DOHH2 (cell line): ENCODE measurements at regions not wholly inside any gene's neighbourhood (a gene's known extent, or its start where the extent isn't known, plus 50 kb on each side); places are given as distances from the start of the nearest gene placed in this dataset.
"Not testable (repeated sequence)": the region's sequence is repeated elsewhere in the genome, so short reads cannot be mapped to it uniquely, and the experiment has no call there.

Source experiments
- EZH2phosphoT487 ChIP-seq: fragments of 200-600 bp; sonication (generic); IDR thresholded peaks from 2 replicates; pipeline ENCODE4 v1.6.1; 2017; ENCODE audit warnings: borderline replicate concordance, mild to moderate bottlenecking, antibody characterized with exemption, low read length, moderate library complexity, mixed read lengths
- TF ChIP-seq, protein P1 (sequence below): fragments of 200-600 bp; sonication (generic); IDR thresholded peaks from one replicate; pipeline ENCODE4 v1.5.1; 2014; ENCODE audit warnings: antibody characterized with exemption, mild to moderate bottlenecking, low read depth, low read length; ENCODE audit not compliant: poor library complexity, severe bottlenecking

DNA sequence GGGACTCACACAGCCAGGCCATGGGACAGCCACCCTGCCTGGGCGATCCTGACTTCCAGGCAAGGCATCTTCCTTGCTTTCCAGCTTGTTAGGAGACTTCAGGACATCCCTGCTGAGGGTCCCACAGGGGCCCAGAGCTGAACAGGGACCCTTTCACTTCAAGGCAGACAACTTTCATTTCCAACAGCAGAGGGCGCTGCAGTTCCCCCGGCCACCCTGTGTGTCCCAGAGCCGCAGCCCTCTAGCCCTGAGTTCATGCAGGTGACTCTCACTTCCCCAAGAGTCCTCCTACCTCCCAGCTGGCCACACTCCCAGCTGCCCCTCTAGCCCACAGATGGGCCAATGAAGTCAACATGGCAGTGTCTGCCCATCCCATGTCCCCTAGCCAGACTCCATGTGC is 1556.0 kb downstream of the FOXD4L5 start:
- TF ChIP-seq EZH2phosphoT487: not testable (repeated sequence)
- TF ChIP-seq, protein P1, sequence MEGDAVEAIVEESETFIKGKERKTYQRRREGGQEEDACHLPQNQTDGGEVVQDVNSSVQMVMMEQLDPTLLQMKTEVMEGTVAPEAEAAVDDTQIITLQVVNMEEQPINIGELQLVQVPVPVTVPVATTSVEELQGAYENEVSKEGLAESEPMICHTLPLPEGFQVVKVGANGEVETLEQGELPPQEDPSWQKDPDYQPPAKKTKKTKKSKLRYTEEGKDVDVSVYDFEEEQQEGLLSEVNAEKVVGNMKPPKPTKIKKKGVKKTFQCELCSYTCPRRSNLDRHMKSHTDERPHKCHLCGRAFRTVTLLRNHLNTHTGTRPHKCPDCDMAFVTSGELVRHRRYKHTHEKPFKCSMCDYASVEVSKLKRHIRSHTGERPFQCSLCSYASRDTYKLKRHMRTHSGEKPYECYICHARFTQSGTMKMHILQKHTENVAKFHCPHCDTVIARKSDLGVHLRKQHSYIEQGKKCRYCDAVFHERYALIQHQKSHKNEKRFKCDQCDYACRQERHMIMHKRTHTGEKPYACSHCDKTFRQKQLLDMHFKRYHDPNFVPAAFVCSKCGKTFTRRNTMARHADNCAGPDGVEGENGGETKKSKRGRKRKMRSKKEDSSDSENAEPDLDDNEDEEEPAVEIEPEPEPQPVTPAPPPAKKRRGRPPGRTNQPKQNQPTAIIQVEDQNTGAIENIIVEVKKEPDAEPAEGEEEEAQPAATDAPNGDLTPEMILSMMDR: peak; percentile 36
